SU-DHL-6 (cell line): ENCODE measurements at regions not wholly inside any gene's neighbourhood (a gene's known extent, or its start where the extent isn't known, plus 50 kb on each side); places are given as distances from the start of the nearest gene placed in this dataset.

Experiments
- CTCF ChIP-seq: fragments of 200-600 bp; sonication (generic); IDR thresholded peaks from one replicate; pipeline ENCODE4 v1.5.1; 2017; ENCODE audit warnings: antibody characterized with exemption, mild to moderate bottlenecking, low read length, moderate library complexity; ENCODE audit not compliant: insufficient read depth, poor library complexity, severe bottlenecking
- EZH2phosphoT487 ChIP-seq: fragments of 200-600 bp; sonication (generic), shearing (Covaris generic); conservative IDR thresholded peaks from 2 replicates; pipeline ENCODE4 v1.6.1; 2018; ENCODE audit warnings: mild to moderate bottlenecking, antibody characterized with exemption, low read length, moderate library complexity, mixed read lengths

GRCh38 chr1:47672622-47673021 is 234.8 kb downstream of the FOXD2 start:
- TF ChIP-seq CTCF = no peak
- no peak for TF ChIP-seq EZH2phosphoT487
